GM12878 (cell line): ENCODE measurements at regions not wholly inside any gene's neighbourhood (a gene's known extent, or its start where the extent isn't known, plus 50 kb on each side); places are given as distances from the start of the nearest gene placed in this dataset.

Source experiments
- ATAC-seq: fragments of 200-7000 bp; cut with Tn5 transposase; 3 replicates; pipeline ENCODE4 v1.9.1; 2020; ENCODE audit warnings: mild to moderate bottlenecking, moderate library complexity
- BruUV-seq: library from RNA; stranded (reverse); fragments of 400-500 nt; replicated peaks from 2 replicates; lab custom pipeline; 2021; lab: Mats Ljungman, UMichigan
- CTCF ChIA-PET: fragments of 300-600 bp; sonication (Branson Sonifier 250); formaldehyde crosslinking; extraction: SDS; loops from one replicate; lab custom pipeline; 2021; ENCODE audit warnings: inconsistent platforms; lab: Yijun Ruan, JAX
- POLR2A ChIA-PET: fragments of 350-600 bp; formaldehyde crosslinking; extraction: SDS; loops from one replicate; lab custom pipeline; 2021; ENCODE audit warnings: inconsistent platforms; lab: Charles Lee
- RAD21 ChIA-PET: fragments of 300-600 bp; sonication (Branson Sonifier 250); formaldehyde crosslinking; loops from one replicate; lab custom pipeline; 2023; ENCODE audit warnings: antibody characterized with exemption; ENCODE audit not compliant: unreplicated experiment; lab: Charles Lee
- SMC1A ChIA-PET: fragments of 300-600 bp; sonication (Branson Sonifier 250); formaldehyde crosslinking; loops from one replicate; lab custom pipeline; 2023; ENCODE audit not compliant: unreplicated experiment, uncharacterized antibody; lab: Charles Lee
- DNase-seq: peaks from one replicate; pipeline ENCODE4 v3.0.0-alpha.2; 2011; ENCODE audit warnings: low read depth, low spot score
- FAIRE-seq: peaks from 3 replicates; lab custom pipeline; 2011; peaks lifted over from hg19 to GRCh38; lab: Jason Lieb, UNC
- H2AFZ ChIP-seq: 2 replicates; pipeline ENCODE4 v1.6.0; 2011; ENCODE audit warnings: low read depth, low read length, control low read depth; ENCODE audit not compliant: control insufficient read depth
- H3K27ac ChIP-seq: 2 replicates; pipeline ENCODE4 v1.5.1; 2011; ENCODE audit warnings: control low read depth; ENCODE audit not compliant: control insufficient read depth, insufficient read depth
- H3K27me3 ChIP-seq, 2 experiments: replicated peaks in 1 of 2; 2 replicates each; pipeline versions ENCODE4 v1.6.0 to v1.6.1; 2011; ENCODE audit warnings: low read length in 1 of 2; ENCODE audit not compliant: control insufficient read depth in 2 of 2, insufficient read depth in 2 of 2
- H3K36me3 ChIP-seq, 2 experiments: 2 replicates each; pipeline ENCODE4 v1.5.1; 2011; ENCODE audit warnings: low read length in 1 of 2; ENCODE audit not compliant: control insufficient read depth in 2 of 2, insufficient read depth in 2 of 2
- H3K4me1 ChIP-seq: 2 replicates; pipeline ENCODE4 v1.6.1; 2011; ENCODE audit warnings: mild to moderate bottlenecking, low read length, moderate library complexity, mixed read lengths; ENCODE audit not compliant: control insufficient read depth, insufficient read depth
- H3K4me2 ChIP-seq: 2 replicates; pipeline ENCODE4 v1.6.0; 2011; ENCODE audit warnings: control low read depth; ENCODE audit not compliant: control insufficient read depth, insufficient read depth
- H3K4me3 ChIP-seq: fragments of 200-600 bp; sonication (generic); 2 replicates; pipeline ENCODE4 v1.5.1; 2016
- H3K79me2 ChIP-seq: 2 replicates; pipeline ENCODE4 v1.6.0; 2011; ENCODE audit warnings: low read length; ENCODE audit not compliant: control insufficient read depth, insufficient read depth
- H3K9ac ChIP-seq: 2 replicates; pipeline ENCODE4 v1.8.0; 2011; ENCODE audit warnings: low read length, control low read depth, mixed read lengths; ENCODE audit not compliant: control insufficient read depth, insufficient read depth
- H3K9me3 ChIP-seq: replicated peaks from 3 replicates; pipeline ENCODE4 v1.5.1; 2011; ENCODE audit warnings: mild to moderate bottlenecking, low read length; ENCODE audit not compliant: control insufficient read depth, insufficient read depth
- H4K20me1 ChIP-seq: 2 replicates; pipeline ENCODE4 v1.6.0; 2011; ENCODE audit not compliant: control insufficient read depth, insufficient read depth
- CHD2 ChIP-seq: IDR thresholded peaks from 2 replicates; pipeline ENCODE4 v1.6.1; 2011; ENCODE audit warnings: low read depth, low read length, improper control_type of control experiment, borderline replicate concordance
- EGR1 ChIP-seq, 2 experiments: IDR thresholded peaks; 1 replicate in 1 of 2; 2 replicates in 1 of 2; pipeline ENCODE4 v1.6.1; 2011 to 2012; ENCODE audit warnings: low read depth in 2 of 2, low read length in 2 of 2, borderline replicate concordance in 1 of 2, mild to moderate bottlenecking in 1 of 2, moderate library complexity in 1 of 2
- GATAD2B ChIP-seq: fragments of 450-650 bp; conservative IDR thresholded peaks from 2 replicates; pipeline ENCODE4 v1.6.1; 2017; ENCODE audit warnings: low read depth, mild to moderate bottlenecking, moderate library complexity
- RUNX3 ChIP-seq: IDR thresholded peaks from 2 replicates; pipeline ENCODE4 v1.6.1; 2012; ENCODE audit warnings: low read length, inconsistent platforms
- SREBF1 ChIP-seq: IDR thresholded peaks from 2 replicates; pipeline ENCODE4 v1.6.1; 2012; ENCODE audit warnings: mild to moderate bottlenecking, low read length
- TAF1 ChIP-seq: IDR thresholded peaks from 2 replicates; pipeline ENCODE4 v1.6.1; 2011; ENCODE audit warnings: mild to moderate bottlenecking, low read depth, low read length, borderline replicate concordance
- WGBS: methylation state at CpG from one replicate; pipeline ENCODE4 v1.1.6; 2016; ENCODE audit warnings: low lambda C conversion rate; ENCODE audit not compliant: insufficient replicate concordance, insufficient coverage; ENCODE audit errors: missing lambda C conversion rate; 5-methylcytosine and 5-hydroxymethylcytosine counted together
- in situ Hi-C: fragments of 300-500 bp; cut with MboI; formaldehyde crosslinking; loops from 9 replicates; pipeline ENCODE4 v1.14.3; 2018; ENCODE audit warnings: mixed read lengths
- intact Hi-C: fragments of 100-400 bp; cut with micrococcal nuclease; formaldehyde crosslinking; loops from one replicate; pipeline ENCODE4 v1.14.2; 2022; ENCODE audit not compliant: unreplicated experiment
- TF ChIP-seq, protein P1 (sequence below): IDR thresholded peaks from 2 replicates; pipeline ENCODE4 v1.6.1; 2011; ENCODE audit warnings: low read depth, mild to moderate bottlenecking, low read length, moderate library complexity, borderline replicate concordance; ENCODE audit errors: extremely low read depth
- TF ChIP-seq, protein P2 (sequence below): fragments of 450-650 bp; IDR thresholded peaks from 2 replicates; pipeline ENCODE4 v1.6.1; 2014; ENCODE audit warnings: mild to moderate bottlenecking

DNA sequence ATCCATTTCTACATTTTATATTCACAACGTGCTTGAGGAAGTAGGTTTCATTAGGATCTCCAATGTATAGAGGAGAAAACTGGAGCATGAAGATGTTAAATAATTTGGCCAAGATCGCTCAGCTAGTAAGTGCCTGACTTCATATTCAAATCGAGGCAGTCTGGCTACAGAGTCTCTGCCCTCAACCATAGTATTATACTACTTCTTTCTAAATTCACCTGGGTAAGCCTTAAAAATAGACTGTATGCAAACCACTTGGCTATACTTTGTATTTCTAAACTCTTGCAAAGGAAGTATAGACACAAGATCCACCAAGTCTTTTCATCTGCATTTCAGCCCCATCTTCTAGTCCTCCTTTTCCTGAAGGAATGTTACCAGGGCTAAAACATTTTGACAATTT, 232.0 kb downstream of the PLK2 start:
- H2AFZ ChIP-seq, result no peak overlapping the region
- no peaks in the 10 kb centered on the region for H3K36me3 ChIP-seq
- RAD21 ChIA-PET, result no interaction called here
- no peak overlapping the region for H3K4me2 ChIP-seq
- no peaks in the 10 kb centered on the region for H3K4me1 ChIP-seq
- intact Hi-C loops (no loop called here), in situ Hi-C loops (no loop called here)
- FAIRE-seq (no peak), DNase-seq (no peak), ATAC-seq (no peak)
- no TSS peak for BruUV-seq
- TF ChIP-seq, protein P1, sequence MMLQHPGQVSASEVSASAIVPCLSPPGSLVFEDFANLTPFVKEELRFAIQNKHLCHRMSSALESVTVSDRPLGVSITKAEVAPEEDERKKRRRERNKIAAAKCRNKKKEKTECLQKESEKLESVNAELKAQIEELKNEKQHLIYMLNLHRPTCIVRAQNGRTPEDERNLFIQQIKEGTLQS, result no peak
- no peak for TF ChIP-seq EGR1 (IDR thresholded peaks at IDR 0.05; ENCODE audit: borderline replicate concordance in 1 of 2, low read depth in 2 of 2, low read length in 2 of 2)
- TF ChIP-seq, protein P2, sequence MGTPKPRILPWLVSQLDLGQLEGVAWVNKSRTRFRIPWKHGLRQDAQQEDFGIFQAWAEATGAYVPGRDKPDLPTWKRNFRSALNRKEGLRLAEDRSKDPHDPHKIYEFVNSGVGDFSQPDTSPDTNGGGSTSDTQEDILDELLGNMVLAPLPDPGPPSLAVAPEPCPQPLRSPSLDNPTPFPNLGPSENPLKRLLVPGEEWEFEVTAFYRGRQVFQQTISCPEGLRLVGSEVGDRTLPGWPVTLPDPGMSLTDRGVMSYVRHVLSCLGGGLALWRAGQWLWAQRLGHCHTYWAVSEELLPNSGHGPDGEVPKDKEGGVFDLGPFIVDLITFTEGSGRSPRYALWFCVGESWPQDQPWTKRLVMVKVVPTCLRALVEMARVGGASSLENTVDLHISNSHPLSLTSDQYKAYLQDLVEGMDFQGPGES, result no peak
- no peak for TF ChIP-seq RUNX3
- TF ChIP-seq CHD2, result no peak
- TF ChIP-seq SREBF1, result no peak
- no peak for TF ChIP-seq GATAD2B
- no peak for TF ChIP-seq TAF1
- H3K27ac ChIP-seq, result no peak overlapping the region
- WGBS, result 24% methylated on average over 3 of the region's 3 CpGs
- no peak overlapping the region for H3K9ac ChIP-seq
- no peaks in the 10 kb centered on the region for H3K79me2 ChIP-seq
- no peaks in the 10 kb centered on the region for H3K27me3 ChIP-seq
- no peaks in the 10 kb centered on the region for H3K9me3 ChIP-seq
- CTCF ChIA-PET, result no interaction called here
- no peaks in the 10 kb centered on the region for H4K20me1 ChIP-seq
- POLR2A ChIA-PET, result no interaction called here
- SMC1A ChIA-PET, result interaction anchor here (2.2 kb wide), 1 partner anchor 12 kb away, joined by 4 read pairs; no protein-coding TSS in a partner anchor
- H3K4me3 ChIP-seq, result no peak overlapping the region
